HG03280 (cell line): ENCODE measurements at regions not wholly inside any gene's neighbourhood (a gene's known extent, or its start where the extent isn't known, plus 50 kb on each side); places are given as distances from the start of the nearest gene placed in this dataset.

Source experiments
- ATAC-seq: cut with Tn5 transposase; IDR thresholded peaks from one replicate; pipeline ENCODE4 v1.9.1; 2021; ENCODE audit warnings: mild to moderate bottlenecking, moderate library complexity; ENCODE audit not compliant: unreplicated experiment

DNA sequence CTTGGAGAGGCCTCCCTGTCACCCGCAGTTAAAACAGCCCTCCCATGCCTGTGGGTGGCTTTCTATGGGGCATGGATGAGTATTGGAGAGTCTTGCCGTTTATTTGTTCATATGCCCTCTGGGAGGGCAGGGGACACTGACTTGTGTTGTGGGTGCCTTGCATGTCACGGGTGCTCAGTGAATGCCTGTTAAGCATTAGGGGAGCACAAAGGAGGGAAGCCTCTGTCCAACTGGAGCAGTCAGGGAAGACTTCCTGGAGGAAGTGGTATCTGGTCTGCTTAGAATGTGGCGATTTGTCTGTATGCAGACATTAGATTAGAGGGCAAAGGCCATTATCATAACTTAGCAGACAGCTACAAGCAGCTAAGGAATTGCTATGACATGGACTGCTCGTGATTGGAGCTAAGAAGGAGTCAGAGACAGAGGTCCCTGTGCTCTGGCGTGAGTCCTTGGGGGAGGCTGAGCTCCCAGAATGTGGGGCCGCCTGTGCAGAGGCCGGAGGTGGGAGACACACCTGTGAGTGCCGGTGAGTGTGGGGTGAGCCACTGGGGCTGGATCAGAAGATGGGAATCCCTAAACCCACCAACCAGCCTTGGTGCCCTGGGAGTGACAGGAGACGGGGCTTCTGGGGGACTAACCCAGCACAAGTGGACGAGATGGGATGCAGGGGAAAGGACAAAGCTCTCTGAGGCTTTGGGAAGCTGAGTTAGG is 286.1 kb downstream of the SEC14L1 start:
- ATAC-seq, result no peak

GRCh38 chr17:77427391-77427991 is 286.7 kb downstream of the SEC14L1 start:
- no peak for ATAC-seq

DNA sequence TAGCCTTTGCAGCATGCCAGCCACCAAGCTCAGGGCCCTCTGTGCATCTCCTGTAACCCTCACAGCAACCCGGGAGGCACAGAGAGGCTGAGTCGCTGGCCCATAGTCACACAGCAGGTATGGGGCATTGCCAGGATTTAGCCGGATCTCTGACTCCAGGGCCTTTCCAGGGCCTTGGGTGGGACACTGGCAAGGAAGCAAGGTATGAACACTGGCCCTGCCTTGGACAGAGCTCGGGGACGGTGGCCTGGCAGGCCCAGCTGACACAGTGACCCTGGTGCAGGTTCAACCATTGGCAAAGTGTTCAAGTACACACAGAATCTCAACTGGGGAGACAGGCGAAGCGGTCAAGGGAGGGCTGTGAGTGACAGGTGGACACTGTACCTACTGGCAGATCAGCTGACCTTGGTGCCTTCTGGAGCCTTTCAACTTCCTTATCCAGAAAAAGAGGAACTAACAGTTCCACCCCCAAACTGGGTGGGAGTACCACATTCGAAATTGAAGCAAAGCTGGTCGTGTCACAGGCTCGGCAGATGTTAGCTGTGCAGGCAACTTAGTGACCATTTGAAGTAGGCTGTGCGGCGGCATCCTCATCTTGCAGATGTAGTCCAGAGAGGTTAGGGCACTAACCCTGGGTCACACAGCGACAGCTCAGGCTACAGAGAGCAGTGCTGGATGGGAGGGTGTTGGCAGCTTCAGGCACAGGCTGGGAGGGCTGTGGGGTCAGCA is 287.4 kb downstream of the SEC14L1 start:
- ATAC-seq, result no peak

- no peak for ATAC-seq
Observed at GRCh38 chr17:77428749-77429368, 288.1 kb downstream of the SEC14L1 start.

GRCh38 chr17:77429369-77429968 is 288.7 kb downstream of the SEC14L1 start:
- ATAC-seq, result no peak

DNA sequence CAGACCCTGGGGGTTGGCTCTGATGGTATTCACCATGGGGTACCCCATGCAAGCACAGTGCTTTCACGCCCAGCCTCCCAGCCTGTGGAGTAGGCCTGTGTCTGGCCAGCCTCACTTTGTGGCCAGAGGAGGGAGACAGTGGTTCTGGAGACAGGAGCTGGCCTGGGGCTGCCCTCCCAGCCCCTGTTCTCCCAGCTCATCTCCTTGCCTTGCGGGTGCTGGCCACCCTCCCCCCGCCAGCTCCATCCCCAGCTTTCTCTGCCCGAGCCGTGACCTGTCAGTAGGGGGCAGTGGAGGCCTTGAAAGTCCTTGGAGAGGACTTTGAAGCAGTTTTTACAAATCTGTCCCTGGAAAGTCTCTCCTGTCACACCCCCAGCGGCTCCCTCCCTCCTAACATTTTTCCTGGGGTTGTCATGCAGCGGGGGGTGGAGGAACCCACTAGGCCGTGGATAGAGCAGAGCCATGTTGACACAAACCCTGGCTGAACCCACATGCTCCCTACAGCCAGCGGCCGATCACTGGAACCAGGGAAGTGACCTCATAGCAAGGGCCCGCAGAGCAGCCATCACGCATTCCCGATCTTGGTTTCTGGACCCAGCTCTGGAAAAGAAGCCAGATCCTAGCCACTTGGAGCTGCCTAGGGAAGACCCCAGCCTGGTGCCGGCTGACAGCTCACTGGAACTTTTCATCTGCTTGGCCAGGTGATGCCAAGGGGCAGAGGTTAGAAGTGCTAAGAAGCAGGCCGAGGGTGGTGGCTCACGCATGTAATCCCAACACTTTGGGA is 289.4 kb downstream of the SEC14L1 start:
- ATAC-seq, result no peak

DNA sequence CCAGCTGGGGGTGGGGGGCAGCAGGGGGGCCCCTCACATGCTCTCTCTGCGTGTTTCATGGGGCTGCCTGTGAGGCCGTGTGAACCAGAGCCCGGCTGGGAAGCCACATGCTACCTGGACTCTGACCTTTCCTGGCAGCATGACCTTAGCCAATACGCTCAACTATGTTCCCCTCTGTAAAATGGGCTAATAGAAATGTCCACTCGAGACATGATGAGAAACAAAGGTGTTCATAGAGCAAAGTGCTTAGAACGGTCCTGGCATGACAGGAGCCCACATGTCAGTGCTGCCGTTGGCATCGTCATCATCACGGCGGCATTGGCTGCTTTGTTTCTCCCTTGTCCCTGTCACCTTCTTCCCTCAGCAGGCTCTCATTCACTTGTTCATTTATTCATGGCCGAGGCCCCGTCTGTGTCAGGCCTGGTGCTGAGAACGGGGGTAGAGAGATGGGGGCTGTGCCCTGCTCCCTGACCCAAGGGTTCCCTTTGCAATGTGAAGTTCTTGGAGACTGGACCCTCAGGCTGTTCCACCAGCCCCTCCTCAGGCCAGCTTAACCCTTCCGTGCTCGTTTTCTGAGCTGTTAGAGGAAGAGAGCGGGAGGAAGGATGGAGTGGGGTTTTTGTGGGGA is 291.4 kb downstream of the SEC14L1 start:
- ATAC-seq, result no peak

DNA sequence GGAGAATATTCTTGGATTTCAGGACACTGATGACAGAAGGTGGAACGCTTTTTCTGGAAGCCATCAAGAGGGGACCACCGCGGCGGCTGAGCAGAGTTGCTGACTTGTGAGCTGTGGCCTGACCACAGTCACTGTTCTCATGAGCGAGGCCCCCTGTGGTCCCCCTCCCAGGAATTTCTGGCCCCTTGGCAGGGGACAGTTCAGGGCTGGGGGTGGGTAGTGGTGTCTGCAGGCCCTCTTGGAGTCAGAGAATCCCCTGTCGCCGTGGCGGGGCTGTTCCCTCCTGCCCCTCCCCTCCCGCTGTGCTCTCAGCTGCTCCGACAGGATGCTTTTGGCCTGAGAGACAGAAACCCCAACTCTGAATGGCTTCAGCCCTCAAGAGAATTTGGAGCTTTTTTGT is 292.0 kb downstream of the SEC14L1 start:
- no peak for ATAC-seq

DNA sequence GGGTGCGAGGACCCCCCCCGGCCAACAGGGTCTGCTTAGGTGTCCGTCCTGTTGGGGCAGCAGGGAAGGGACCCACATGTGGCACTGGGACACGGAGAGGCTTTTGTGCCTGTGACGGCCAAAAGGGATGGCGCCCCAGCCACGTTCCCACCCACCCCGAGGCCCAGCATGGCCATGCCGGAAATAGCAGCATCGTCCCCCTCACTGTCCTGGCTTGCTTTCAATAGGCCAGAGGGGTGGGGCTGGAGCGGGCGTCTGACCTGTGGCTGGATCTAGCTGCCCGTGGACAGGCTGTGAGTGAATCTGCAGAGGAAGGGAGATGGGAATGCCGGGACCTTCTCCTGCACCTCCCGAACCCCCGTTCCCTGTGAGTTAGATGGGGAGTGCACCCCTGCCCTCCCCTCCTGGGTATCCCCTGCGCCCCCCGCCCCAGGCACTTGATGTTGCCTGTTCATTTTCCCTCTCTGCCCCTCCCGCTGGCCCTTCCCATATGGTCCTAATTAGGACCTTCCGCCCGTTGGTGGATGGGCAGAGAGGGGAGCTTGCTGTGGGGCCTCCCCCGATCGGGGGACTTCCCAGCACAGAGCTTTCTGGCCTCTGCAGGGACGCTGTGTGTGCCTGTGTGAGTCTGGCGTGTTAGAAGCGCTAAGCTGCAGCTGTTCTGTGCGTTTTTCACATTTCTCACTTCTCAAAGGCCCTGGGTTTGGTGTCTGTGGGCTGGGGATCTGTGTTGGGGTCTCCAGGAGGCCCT is 292.8 kb downstream of the SEC14L1 start:
- no peak for ATAC-seq

DNA sequence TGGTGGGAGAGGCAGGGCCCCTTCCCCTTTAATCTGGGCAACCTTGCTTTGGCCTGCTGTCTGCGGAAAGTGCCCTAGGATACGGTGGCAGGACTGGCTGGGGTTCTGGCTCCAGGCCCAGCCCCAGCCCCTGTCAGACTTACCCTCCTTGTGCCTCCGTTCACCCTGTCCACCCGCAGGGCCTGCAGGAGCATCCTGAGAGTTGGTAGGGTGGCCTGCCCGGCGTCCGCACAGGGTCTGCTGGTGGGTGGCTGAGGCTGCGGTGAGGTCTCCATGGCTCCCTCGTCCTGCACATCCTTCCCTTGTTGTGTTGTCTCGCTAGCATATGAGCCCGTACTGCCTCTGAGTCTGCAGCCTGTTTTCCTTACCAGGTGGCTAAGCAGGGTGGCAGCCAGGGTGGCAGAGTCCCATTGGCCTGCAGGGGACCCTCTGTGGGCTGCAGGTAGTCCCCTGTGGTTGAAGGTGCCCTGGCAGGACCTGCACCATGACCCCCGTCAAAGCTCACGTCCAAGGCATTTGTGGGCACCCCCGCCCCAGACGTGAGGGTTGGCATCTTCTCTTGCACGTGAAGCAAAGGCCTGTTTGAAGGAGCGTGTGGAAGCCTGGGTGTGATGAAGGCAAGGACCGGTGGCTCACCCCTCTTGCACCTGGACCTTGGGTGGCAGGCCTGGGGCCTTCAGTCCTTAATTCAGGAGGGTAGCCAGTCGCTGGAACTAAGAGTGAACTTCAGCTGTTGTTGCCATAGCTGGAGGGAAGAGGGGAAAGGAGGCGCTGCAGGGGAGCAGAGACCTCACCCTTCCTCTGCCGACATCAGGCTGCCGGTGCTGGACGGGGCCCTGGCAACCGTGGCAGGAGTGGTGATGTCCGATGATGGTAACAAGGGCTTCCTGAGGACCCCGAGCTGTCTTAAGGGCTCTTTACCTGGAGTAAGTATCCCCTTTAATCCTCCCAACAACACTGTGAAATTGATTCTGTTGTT is 293.7 kb downstream of the SEC14L1 start:
- ATAC-seq, result no peak

- ATAC-seq, result no peak
Observed at GRCh38 chr17:77435272-77436057, 294.7 kb downstream of the SEC14L1 start.

DNA sequence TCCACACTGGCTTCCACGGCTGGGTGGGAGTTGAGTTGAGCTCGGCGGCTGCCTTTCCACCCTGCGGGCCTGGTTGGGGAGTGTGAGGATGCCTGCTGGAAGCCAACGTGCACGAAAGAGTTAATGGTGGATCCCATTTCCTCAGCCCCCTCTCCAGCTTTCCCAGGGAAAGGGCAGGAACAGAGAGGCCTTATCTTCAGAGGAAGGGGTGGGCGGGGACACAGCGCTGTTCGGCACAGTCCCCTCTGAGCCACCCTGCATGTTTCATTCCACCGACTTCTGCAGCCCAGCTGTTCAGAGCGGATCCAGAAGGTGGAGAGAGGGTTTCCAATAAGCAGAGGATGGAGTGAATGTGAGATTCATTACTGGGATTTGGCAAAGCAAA is 295.3 kb downstream of the SEC14L1 start:
- ATAC-seq, result no peak

DNA sequence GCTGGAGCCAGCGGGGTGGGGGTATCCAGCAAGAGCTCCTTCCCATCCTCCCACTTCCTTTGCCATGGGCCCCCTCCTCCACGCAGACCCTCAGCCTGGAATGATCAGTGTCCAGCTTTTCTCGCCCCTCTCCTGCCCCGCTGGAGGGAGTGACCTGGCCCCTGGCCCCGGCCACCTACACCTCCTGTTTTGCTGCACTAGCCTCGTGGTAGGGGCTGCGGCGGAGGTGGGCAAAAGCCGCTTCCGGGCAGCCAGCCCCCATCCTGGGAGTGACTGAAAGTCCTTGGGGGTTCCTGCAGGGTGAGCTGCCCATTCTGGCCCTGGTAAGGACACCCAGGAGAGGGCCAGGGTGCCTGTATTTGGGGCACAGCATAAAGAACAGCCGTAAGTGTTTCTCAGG is 295.7 kb downstream of the SEC14L1 start:
- ATAC-seq, result no peak

GRCh38 chr17:77437017-77437416 is 296.2 kb downstream of the SEC14L1 start:
- ATAC-seq, result no peak

DNA sequence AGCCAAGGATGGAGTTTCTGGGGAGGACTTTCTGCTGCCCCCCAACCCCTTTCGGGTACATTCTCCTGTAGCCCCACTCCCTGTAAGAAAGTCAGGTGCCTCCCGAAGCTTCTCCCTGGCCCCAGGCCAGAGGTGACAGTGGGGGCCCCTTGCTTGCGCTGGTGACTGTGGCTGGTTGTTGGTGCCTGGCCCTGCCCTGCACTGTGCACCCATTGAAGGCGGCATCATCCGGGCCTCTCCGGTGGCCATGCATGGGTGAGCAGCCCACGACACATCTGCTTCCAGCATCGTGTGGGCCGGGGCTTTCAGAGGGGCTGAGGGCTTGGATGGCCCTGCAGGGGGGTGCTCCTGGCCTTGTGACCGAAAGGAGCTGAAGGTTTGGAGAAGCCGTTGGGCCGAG is 297.0 kb downstream of the SEC14L1 start:
- no peak for ATAC-seq

GRCh38 chr17:77438241-77439188 is 297.7 kb downstream of the SEC14L1 start:
- ATAC-seq, result no peak
